ENCODE measurements at regions not wholly inside any gene's neighbourhood (a gene's known extent, or its start where the extent isn't known, plus 50 kb on each side); places are given as distances from the start of the nearest gene placed in this dataset.
A peak's percentile ranks its signal among the peaks of the same experiment; 100 is the strongest.

DNA sequence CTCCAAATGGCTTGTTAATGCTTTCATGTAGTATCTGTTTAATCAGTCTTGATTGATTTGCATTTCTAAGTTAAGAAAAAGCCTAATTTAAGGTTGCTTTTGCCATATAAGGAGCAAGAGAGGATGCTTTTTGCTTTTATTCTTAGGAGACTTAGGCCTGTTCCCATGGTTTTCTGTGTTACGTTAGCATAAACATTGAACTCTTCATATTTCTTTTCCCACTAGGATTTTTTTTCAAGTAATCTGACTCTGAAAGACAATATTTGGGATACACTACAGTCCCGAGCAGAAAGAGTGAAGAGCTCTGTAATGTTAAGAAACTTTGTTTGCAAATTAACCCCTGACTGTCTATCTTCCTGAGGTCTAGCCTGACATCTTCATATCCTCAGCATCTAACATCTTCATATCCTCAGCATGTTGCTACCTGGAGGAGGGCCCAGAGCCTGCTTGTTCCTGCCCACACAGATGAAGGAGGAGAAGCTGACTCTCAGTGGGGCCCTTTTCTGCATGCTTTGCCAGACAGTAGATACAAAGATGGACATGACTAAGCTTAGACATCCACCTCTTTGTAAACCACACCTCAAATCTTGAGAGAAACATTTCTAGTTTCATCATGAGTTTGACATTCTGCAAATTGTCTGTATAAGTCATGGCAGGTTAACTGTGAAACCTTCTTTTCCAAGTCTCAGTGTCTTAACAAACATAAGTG lies 86.2 kb upstream of the COL6A5 start:
- H3K4me3 ChIP-seq (ENCODE audit: low read depth, low read length), result no peak overlapping the region
- TF ChIP-seq, protein P1, sequence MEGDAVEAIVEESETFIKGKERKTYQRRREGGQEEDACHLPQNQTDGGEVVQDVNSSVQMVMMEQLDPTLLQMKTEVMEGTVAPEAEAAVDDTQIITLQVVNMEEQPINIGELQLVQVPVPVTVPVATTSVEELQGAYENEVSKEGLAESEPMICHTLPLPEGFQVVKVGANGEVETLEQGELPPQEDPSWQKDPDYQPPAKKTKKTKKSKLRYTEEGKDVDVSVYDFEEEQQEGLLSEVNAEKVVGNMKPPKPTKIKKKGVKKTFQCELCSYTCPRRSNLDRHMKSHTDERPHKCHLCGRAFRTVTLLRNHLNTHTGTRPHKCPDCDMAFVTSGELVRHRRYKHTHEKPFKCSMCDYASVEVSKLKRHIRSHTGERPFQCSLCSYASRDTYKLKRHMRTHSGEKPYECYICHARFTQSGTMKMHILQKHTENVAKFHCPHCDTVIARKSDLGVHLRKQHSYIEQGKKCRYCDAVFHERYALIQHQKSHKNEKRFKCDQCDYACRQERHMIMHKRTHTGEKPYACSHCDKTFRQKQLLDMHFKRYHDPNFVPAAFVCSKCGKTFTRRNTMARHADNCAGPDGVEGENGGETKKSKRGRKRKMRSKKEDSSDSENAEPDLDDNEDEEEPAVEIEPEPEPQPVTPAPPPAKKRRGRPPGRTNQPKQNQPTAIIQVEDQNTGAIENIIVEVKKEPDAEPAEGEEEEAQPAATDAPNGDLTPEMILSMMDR (IDR thresholded peaks at IDR 0.05; ENCODE audit: control insufficient read depth, extremely low read depth, insufficient read depth), result no peak
- no peak for DNase-seq (ENCODE audit: low read depth)

DNA sequence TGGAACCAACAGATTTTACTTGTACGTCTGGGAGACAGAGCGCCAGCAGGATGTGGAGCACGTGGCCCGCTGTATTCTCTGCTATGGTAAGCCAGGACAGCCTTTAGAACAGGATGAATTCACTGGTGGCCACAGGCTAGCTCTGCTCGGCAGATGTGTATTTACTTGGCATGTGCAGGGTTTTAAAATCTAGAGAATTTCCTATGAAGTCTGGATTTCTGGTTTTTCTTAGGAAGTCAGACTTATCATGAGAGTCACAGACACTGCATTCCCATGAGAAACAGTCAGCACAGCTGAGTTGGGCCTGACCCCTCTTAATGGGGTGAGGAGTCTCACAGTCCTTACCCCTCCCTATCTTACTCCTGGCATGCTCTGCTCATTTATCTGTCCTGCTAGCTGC lies 84.6 kb upstream of the COL6A5 start:
- TF ChIP-seq, protein P1 (IDR thresholded peaks at IDR 0.05; ENCODE audit: control insufficient read depth, extremely low read depth, insufficient read depth), result no peak
- DNase-seq (ENCODE audit: low read depth), result no peak

DNA sequence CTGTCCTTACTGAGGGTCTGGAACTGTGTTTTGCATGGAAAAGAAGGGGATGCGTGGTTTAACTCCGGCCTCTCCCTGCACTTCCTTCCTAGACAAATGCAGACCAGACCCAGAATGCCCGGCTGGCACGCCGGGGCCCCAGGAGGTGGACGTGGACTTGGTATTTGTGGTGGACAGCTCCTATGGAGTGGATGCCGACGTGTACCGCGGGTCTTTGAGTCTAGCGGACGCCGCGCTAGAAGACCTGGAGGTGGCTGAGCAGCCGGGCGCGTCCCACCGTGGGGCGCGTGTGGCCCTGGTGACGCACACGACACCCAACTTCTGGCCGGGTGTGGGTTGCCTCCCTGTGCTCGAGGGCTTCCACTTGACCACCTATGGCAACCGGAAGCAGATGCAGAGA lies 81.8 kb upstream of the COL6A5 start:
- DNase-seq (ENCODE audit: low read depth), result no peak
- TF ChIP-seq, protein P1 (IDR thresholded peaks at IDR 0.05; ENCODE audit: control insufficient read depth, extremely low read depth, insufficient read depth), result no peak
- H3K4me3 ChIP-seq (ENCODE audit: low read depth, low read length), result no peak overlapping the region

More for the DNA sequence above, 84.6 kb upstream of the COL6A5 start:
- no peak overlapping the region for H3K4me3 ChIP-seq (ENCODE audit: low read depth, low read length)

DNA sequence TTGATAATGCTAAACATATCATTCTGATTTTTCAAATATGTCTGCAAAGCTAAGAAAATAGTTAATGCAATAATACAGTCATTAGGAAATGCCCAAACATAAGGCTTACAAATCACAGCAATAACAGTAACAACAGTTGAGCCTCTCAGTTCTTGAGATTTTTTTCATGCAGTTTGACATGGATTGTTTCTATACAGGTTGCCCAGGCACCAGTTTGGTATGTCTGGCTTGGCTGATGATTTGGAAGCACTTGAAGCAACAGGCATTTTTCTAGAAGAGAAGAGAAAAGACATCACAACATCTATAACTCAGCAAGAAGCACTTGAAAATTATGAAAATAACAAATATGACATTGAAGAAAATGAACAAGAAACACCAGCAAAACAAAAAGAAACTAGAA lies 78.7 kb upstream of the COL6A5 start:
- no peak overlapping the region for H3K4me3 ChIP-seq (ENCODE audit: low read depth, low read length)
- TF ChIP-seq, protein P1 (IDR thresholded peaks at IDR 0.05; ENCODE audit: control insufficient read depth, extremely low read depth, insufficient read depth), result no peak
- no peak for DNase-seq (ENCODE audit: low read depth)

DNA sequence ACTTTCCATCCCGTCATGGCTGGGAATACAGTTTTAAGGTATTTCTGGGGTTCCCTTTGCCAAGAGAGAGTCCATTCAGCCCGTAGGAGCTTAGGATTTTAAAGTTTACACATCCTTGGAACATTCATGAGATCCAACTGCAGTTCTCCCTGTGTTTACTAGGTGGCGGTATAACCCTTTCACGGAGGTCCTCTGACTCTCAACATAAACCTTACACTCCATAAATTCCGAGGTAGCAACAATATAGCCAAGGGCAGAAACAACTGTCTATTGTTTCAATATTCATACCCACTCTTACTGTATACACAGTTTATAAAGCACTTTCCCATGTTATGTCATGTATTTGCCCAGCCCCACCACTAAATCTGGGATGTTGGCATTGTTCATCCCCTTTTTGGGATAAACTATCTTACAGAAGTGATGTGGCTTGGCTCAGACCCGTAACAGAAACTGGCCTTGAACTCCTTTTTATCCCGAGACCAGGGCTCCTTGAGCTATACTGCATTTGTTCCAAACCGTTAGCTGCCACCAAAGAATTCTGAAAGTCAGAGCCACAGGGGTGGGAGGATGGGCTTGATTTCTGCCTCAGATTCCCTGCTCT lies 69.2 kb upstream of the COL6A5 start:
- TF ChIP-seq, protein P1 (IDR thresholded peaks at IDR 0.05; ENCODE audit: control insufficient read depth, extremely low read depth, insufficient read depth), result peak; percentile 92
- no peak overlapping the region for H3K4me3 ChIP-seq (ENCODE audit: low read depth, low read length)
- DNase-seq (ENCODE audit: low read depth), result peak; percentile 10

DNA sequence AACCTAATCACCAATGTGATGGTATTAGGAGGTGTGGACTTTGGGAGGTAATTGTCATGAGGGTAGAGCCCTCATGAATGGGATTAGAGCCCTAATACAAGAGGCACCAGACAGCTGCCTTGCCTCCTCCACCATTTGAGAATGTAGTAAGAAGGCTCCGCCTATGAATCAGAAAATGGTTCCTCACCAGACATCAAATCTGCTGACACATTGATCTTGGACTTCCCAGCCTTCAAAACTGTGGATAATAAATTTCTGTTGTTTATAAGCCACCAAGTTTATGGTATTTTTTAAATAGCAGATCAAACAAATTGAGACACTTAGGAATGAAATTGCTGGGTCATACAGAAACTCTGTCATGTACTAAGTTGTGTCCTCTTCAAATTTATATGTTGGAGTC lies 56.8 kb upstream of the COL6A5 start:
- TF ChIP-seq, protein P1 (IDR thresholded peaks at IDR 0.05; ENCODE audit: control insufficient read depth, extremely low read depth, insufficient read depth), result no peak
- H3K4me3 ChIP-seq (ENCODE audit: low read depth, low read length), result no peak overlapping the region

More for the DNA sequence above, 56.8 kb upstream of the COL6A5 start:
- no peak for DNase-seq (ENCODE audit: low read depth)
